ENCODE measurements at regions not wholly inside any gene's neighbourhood (a gene's known extent, or its start where the extent isn't known, plus 50 kb on each side); places are given as distances from the start of the nearest gene placed in this dataset.

DNA sequence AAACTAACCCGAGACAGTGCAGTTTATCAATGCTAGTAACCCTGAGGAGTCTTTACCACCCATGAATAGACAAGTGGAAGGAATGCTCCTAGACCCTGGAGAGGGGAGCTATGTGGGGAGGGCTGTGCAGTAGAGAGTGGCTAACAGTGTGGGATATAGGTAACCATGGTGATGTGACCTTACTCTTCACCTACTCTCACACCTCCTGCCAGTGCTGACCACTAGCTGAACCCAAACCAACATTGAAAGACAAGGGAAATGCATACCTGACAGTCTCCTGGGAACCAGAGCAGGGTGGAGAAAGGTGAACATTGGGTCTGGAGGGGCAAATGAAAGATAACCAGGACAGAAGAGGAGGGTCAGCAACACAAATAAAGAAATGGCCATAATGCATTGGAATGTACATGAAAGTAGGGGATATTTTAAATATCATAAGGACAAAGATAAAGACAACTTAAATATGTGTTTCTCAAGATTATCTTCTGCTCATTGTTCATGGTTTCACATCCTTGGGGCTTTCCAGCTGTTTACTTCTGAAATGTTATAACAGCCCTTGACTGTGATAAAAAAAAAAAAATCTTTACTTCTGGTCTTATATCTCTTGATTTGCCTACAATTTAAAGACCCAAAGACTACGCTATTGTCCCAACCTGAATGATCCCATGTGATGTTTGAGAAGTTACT is 983.3 kb upstream of the TENM4 start:
- TF ChIP-seq, protein P1, sequence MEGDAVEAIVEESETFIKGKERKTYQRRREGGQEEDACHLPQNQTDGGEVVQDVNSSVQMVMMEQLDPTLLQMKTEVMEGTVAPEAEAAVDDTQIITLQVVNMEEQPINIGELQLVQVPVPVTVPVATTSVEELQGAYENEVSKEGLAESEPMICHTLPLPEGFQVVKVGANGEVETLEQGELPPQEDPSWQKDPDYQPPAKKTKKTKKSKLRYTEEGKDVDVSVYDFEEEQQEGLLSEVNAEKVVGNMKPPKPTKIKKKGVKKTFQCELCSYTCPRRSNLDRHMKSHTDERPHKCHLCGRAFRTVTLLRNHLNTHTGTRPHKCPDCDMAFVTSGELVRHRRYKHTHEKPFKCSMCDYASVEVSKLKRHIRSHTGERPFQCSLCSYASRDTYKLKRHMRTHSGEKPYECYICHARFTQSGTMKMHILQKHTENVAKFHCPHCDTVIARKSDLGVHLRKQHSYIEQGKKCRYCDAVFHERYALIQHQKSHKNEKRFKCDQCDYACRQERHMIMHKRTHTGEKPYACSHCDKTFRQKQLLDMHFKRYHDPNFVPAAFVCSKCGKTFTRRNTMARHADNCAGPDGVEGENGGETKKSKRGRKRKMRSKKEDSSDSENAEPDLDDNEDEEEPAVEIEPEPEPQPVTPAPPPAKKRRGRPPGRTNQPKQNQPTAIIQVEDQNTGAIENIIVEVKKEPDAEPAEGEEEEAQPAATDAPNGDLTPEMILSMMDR (IDR thresholded peaks at IDR 0.05), result no peak
- TF ChIP-seq POLR2A (IDR thresholded peaks at IDR 0.05), result no peak
